Prostate gland (tissue), 2 donors: ENCODE measurements at regions not wholly inside any gene's neighbourhood (a gene's known extent, or its start where the extent isn't known, plus 50 kb on each side); places are given as distances from the start of the nearest gene placed in this dataset.

ENCODE experiments used
- DNase-seq: peaks from one replicate; pipeline ENCODE4 v3.0.0-alpha.2; 2019; ENCODE audit warnings: low spot score
- H3K27ac ChIP-seq, 2 donors: fragments of 200-600 bp; sonication (generic); 2 replicates each; pipeline ENCODE4 v1.5.1; 2017 to 2019
- H3K27me3 ChIP-seq: fragments of 200-600 bp; sonication (generic); replicated peaks from 2 replicates; pipeline ENCODE4 v1.5.1; 2019; ENCODE audit not compliant: insufficient read depth
- H3K36me3 ChIP-seq, 2 donors: fragments of 200-600 bp; sonication (generic); 1 replicate in 1 of 2; 2 replicates in 1 of 2; pipeline versions ENCODE4 v1.5.1 to v1.8.1; 2017 to 2019
- H3K4me1 ChIP-seq: fragments of 200-600 bp; sonication (generic); replicated peaks from 2 replicates; pipeline ENCODE4 v1.5.1; 2019
- H3K4me3 ChIP-seq, 2 donors: fragments of 200-600 bp; sonication (generic); 2 replicates each; pipeline ENCODE4 v1.5.1; 2017 to 2019
- H3K9me3 ChIP-seq: fragments of 200-600 bp; sonication (generic); 2 replicates; pipeline ENCODE4 v1.5.1; 2017
- CTCF ChIP-seq, 4 experiments: fragments of 200-600 bp in 2 of 4; fragments of 450-650 bp in 2 of 4; sonication (generic) in 2 of 4; IDR thresholded peaks; 1 replicate in 3 of 4; 2 replicates in 1 of 4; pipeline ENCODE4 v1.5.1; 2016 to 2019; ENCODE audit warnings: antibody characterized with exemption in 4 of 4, mild to moderate bottlenecking in 2 of 4, moderate library complexity in 2 of 4
- POLR2A ChIP-seq: fragments of 450-650 bp; IDR thresholded peaks from one replicate; pipeline ENCODE4 v1.6.1; 2016; ENCODE audit warnings: antibody characterized with exemption, mild to moderate bottlenecking
- POLR2AphosphoS5 ChIP-seq: sonication (generic); formaldehyde crosslinking; IDR thresholded peaks from one replicate; pipeline ENCODE4 v1.6.1; 2017; ENCODE audit warnings: antibody characterized with exemption
- WGBS: methylation state at CpG from one replicate; pipeline ENCODE4 v1.1.5; 2018; 5-methylcytosine and 5-hydroxymethylcytosine counted together
- intact Hi-C: fragments of 100-400 bp; cut with DNase I; formaldehyde crosslinking; loops from one replicate; pipeline ENCODE4 v1.14.2; 2022

- Histone ChIP-seq H3K27ac (no peak overlapping the region), H3K27me3 (no peaks in the 10 kb centered on the region), H3K36me3 (no peaks in the 10 kb centered on the region), H3K4me3 (no peak overlapping the region), H3K9me3 (no peaks in the 10 kb centered on the region), H3K4me1 (peaks cover 4% of the 10 kb centered on the region)
- 33% methylated on average over 16 of the region's 16 CpGs for WGBS
- TF ChIP-seq POLR2AphosphoS5: peak; percentile 20
- TF ChIP-seq CTCF (IDR thresholded peaks at IDR 0.05): no peak
- intact Hi-C loops: loop anchor here (2.0 to 5.0 kb wide), 2 partner anchors 39 to 52 kb away; no protein-coding TSS in a partner anchor
- DNase-seq: no peak
These were observed 61.9 kb upstream of the CIBAR2 start for GRCh38 chr16:85173981-85174751.

DNA sequence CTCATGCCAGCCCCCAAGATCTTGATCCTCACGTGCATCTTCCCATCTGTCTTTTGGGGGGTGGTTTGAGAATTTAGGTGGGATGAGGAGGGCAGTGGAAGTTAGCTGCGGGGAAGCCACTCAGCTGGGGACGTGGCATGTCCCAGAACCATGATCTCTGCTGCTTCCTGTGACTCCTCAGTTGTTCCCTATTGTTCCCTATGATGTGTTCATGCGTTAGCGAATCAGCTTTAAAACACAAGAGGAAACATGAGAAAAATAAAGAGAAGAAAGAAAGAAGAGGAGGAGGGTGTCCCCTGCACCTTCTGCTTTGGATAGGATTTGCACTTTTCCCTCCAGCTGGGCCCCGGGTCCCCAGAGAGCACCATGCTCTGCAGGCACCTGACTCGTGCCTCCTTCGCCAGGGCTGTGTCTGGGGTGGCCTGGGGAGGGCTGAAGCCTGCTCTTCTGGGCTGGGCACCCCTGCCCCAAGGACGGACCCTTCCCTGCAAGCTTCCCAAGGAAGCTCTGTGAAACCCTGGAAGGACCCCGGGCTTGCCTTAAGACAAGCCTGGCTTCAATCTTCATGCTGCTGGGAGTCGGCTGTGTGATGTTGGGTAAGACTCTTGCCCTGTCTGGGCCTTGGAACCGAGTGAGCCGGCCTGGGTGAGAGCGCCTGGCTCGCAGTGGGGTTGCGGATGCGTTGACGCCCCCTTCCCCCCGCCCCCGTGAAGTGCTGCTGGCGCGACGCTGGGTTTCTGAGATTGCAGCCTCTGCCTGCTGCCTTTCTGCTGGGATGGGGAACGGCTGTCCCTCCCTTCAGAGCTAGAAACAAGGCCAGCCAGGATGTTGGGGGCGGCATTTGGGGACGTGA is 62.8 kb upstream of the CIBAR2 start:
- Histone ChIP-seq H3K27ac (no peak overlapping the region), H3K36me3 (no peaks in the 10 kb centered on the region), H3K4me1 (peaks cover 4% of the 10 kb centered on the region), H3K27me3 (no peaks in the 10 kb centered on the region), H3K9me3 (no peaks in the 10 kb centered on the region), H3K4me3 (no peak overlapping the region)
- DNase-seq: no peak
- no peak for TF ChIP-seq POLR2AphosphoS5
- no peak for TF ChIP-seq CTCF (IDR thresholded peaks at IDR 0.05)
- TF ChIP-seq POLR2A: no peak
- intact Hi-C loops: loop anchor here (5.0 kb wide), 1 partner anchor 53 kb away; no protein-coding TSS in a partner anchor
- 70% methylated on average over 26 of the region's 26 CpGs for WGBS

GRCh38 chr16:85175724-85176233 is 63.5 kb upstream of the CIBAR2 start:
- TF ChIP-seq CTCF (IDR thresholded peaks at IDR 0.05) (no peak), POLR2AphosphoS5 (no peak), POLR2A (no peak)
- Histone ChIP-seq H3K27ac (no peak overlapping the region), H3K4me1 (peaks cover 4% of the 10 kb centered on the region), H3K4me3 (no peak overlapping the region), H3K27me3 (no peaks in the 10 kb centered on the region), H3K9me3 (no peaks in the 10 kb centered on the region), H3K36me3 (no peaks in the 10 kb centered on the region)
- intact Hi-C loops: no loop called here
- no peak for DNase-seq
- WGBS: 85% methylated on average over 10 of the region's 10 CpGs

- no peak for TF ChIP-seq POLR2A
- Histone ChIP-seq H3K27ac (no peak overlapping the region), H3K9me3 (no peaks in the 10 kb centered on the region), H3K4me1 (peaks cover 4% of the 10 kb centered on the region), H3K36me3 (no peaks in the 10 kb centered on the region), H3K27me3 (no peaks in the 10 kb centered on the region), H3K4me3 (no peak overlapping the region)
- intact Hi-C loops: no loop called here
- 76% methylated on average over 26 of the region's 26 CpGs for WGBS
- no peak for DNase-seq
These were observed 64.5 kb upstream of the CIBAR2 start for GRCh38 chr16:85176541-85177447.
